Ascending aorta (tissue), 2 donors: ENCODE measurements at regions not wholly inside any gene's neighbourhood (a gene's known extent, or its start where the extent isn't known, plus 50 kb on each side); places are given as distances from the start of the nearest gene placed in this dataset.

Experiments used
- DNase-seq, 2 donors: peaks; one replicate each; pipeline ENCODE4 v3.0.0-alpha.2; 2019; ENCODE audit warnings: low spot score in 2 of 2
- H3K27ac ChIP-seq, 2 donors: fragments of 200-600 bp; sonication (generic); one replicate each; pipeline ENCODE4 v1.5.1; 2016 to 2017; ENCODE audit warnings: mild to moderate bottlenecking in 1 of 2
- H3K27me3 ChIP-seq: fragments of 200-600 bp; sonication (generic); one replicate; pipeline ENCODE4 v1.5.1; 2017
- H3K36me3 ChIP-seq, 2 donors: fragments of 200-600 bp; sonication (generic); one replicate each; pipeline ENCODE4 v1.5.1; 2016
- H3K4me1 ChIP-seq, 2 donors: fragments of 200-600 bp; sonication (generic); one replicate each; pipeline ENCODE4 v1.5.1; 2016 to 2017; ENCODE audit warnings: mild to moderate bottlenecking in 1 of 2
- H3K4me3 ChIP-seq, 2 donors: fragments of 200-600 bp; sonication (generic); one replicate each; pipeline ENCODE4 v1.5.1; 2016 to 2017; ENCODE audit warnings: mild to moderate bottlenecking in 1 of 2
- H3K9me3 ChIP-seq, 2 donors: fragments of 200-600 bp; sonication (generic); one replicate each; pipeline ENCODE4 v1.5.1; 2016
- intact Hi-C: fragments of 100-400 bp; cut with DNase I; formaldehyde crosslinking; loops from one replicate; pipeline ENCODE4 v1.15.1; 2023
- TF ChIP-seq, protein P1 (sequence below), 3 experiments: fragments of 200-600 bp in 2 of 3; fragments of 450-650 bp in 1 of 3; sonication (generic) in 2 of 3; IDR thresholded peaks; one replicate each; pipeline ENCODE4 v1.5.1; 2016 to 2019; ENCODE audit warnings: antibody characterized with exemption in 3 of 3, mild to moderate bottlenecking in 1 of 3, moderate library complexity in 1 of 3

- DNase-seq = no peak
- intact Hi-C loops = no loop called here
- Histone ChIP-seq H3K36me3 (no peaks in the 10 kb centered on the region), H3K9me3 (no peaks in the 10 kb centered on the region), H3K4me1 (no peaks in the 10 kb centered on the region), H3K27ac (no peak overlapping the region), H3K4me3 (no peak overlapping the region), H3K27me3 (no peaks in the 10 kb centered on the region)
- TF ChIP-seq, protein P1, sequence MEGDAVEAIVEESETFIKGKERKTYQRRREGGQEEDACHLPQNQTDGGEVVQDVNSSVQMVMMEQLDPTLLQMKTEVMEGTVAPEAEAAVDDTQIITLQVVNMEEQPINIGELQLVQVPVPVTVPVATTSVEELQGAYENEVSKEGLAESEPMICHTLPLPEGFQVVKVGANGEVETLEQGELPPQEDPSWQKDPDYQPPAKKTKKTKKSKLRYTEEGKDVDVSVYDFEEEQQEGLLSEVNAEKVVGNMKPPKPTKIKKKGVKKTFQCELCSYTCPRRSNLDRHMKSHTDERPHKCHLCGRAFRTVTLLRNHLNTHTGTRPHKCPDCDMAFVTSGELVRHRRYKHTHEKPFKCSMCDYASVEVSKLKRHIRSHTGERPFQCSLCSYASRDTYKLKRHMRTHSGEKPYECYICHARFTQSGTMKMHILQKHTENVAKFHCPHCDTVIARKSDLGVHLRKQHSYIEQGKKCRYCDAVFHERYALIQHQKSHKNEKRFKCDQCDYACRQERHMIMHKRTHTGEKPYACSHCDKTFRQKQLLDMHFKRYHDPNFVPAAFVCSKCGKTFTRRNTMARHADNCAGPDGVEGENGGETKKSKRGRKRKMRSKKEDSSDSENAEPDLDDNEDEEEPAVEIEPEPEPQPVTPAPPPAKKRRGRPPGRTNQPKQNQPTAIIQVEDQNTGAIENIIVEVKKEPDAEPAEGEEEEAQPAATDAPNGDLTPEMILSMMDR (IDR thresholded peaks at IDR 0.05) = no peak
These were observed 562.9 kb upstream of the SETBP1 start for GRCh38 chr18:44117821-44118220.

- H3K4me3 ChIP-seq = no peak overlapping the region
- no peaks in the 10 kb centered on the region for H3K4me1 ChIP-seq
- H3K9me3 ChIP-seq = no peaks in the 10 kb centered on the region
- H3K27ac ChIP-seq = no peak overlapping the region
- no peaks in the 10 kb centered on the region for H3K36me3 ChIP-seq
- TF ChIP-seq, protein P1 (IDR thresholded peaks at IDR 0.05) = no peak
- intact Hi-C loops = loop anchor here (10.0 kb wide), 1 partner anchor 555 kb away; no protein-coding TSS in a partner anchor
- DNase-seq = no peak
- H3K27me3 ChIP-seq = no peaks in the 10 kb centered on the region
These were observed 561.1 kb upstream of the SETBP1 start for GRCh38 chr18:44119607-44120006.

- H3K4me1 ChIP-seq = no peaks in the 10 kb centered on the region
- intact Hi-C loops = loop anchor here (10.0 kb wide), 1 partner anchor 551 kb away; no protein-coding TSS in a partner anchor
- no peaks in the 10 kb centered on the region for H3K36me3 ChIP-seq
- H3K4me3 ChIP-seq = no peak overlapping the region
- H3K9me3 ChIP-seq = no peaks in the 10 kb centered on the region
- no peak for DNase-seq
- TF ChIP-seq, protein P1 (IDR thresholded peaks at IDR 0.05) = no peak
- H3K27me3 ChIP-seq = no peaks in the 10 kb centered on the region
- H3K27ac ChIP-seq = no peak overlapping the region
These were observed 556.9 kb upstream of the SETBP1 start for GRCh38 chr18:44123743-44124142.

DNA sequence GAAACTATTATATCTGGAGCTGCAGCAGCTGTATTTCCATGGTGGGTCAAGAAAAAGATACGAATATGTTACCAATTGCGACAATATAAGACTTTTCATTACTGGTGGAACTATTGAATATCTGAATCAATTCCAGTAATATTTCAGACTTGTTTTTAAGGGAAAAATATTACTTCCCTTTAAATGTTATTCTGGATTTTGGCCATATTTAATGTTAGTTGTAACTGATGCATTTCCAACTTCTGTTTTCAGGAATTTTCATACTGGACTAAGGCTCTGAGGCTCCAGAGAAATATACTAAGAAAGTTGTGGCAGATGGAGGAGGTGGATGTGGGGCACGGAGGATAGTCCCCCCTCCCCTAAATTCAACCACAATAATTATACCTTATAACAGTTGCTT, 555.2 kb upstream of the SETBP1 start:
- Histone ChIP-seq H3K27ac (no peak overlapping the region), H3K27me3 (no peaks in the 10 kb centered on the region), H3K9me3 (no peaks in the 10 kb centered on the region), H3K4me3 (no peak overlapping the region), H3K36me3 (no peaks in the 10 kb centered on the region), H3K4me1 (no peaks in the 10 kb centered on the region)
- TF ChIP-seq, protein P1 (IDR thresholded peaks at IDR 0.05) = no peak
- intact Hi-C loops = loop anchor here (10.0 kb wide), 1 partner anchor 549 kb away; no protein-coding TSS in a partner anchor
- DNase-seq = no peak

- Histone ChIP-seq H3K4me1 (no peaks in the 10 kb centered on the region), H3K27me3 (no peaks in the 10 kb centered on the region), H3K27ac (no peak overlapping the region), H3K36me3 (no peaks in the 10 kb centered on the region), H3K9me3 (no peaks in the 10 kb centered on the region), H3K4me3 (no peak overlapping the region)
- intact Hi-C loops = loop anchor here (10.0 kb wide), 1 partner anchor 548 kb away; no protein-coding TSS in a partner anchor
- TF ChIP-seq, protein P1 (IDR thresholded peaks at IDR 0.05) = no peak
- no peak for DNase-seq
These were observed 554.1 kb upstream of the SETBP1 start for GRCh38 chr18:44126598-44126997.

GRCh38 chr18:44128365-44128764, 552.3 kb upstream of the SETBP1 start:
- Histone ChIP-seq H3K36me3 (no peaks in the 10 kb centered on the region), H3K4me1 (no peaks in the 10 kb centered on the region), H3K4me3 (no peak overlapping the region), H3K27me3 (no peaks in the 10 kb centered on the region), H3K9me3 (no peaks in the 10 kb centered on the region), H3K27ac (no peak overlapping the region)
- TF ChIP-seq, protein P1 (IDR thresholded peaks at IDR 0.05) = no peak
- intact Hi-C loops = loop anchor here (10.0 kb wide), 1 partner anchor 546 kb away; no protein-coding TSS in a partner anchor
- DNase-seq = no peak
